H1 (cell line): ENCODE measurements at regions not wholly inside any gene's neighbourhood (a gene's known extent, or its start where the extent isn't known, plus 50 kb on each side); places are given as distances from the start of the nearest gene placed in this dataset.

Experiments used
- ASH2L ChIP-seq: fragments of 200-600, 300-600 bp; sonication (generic); IDR thresholded peaks from one replicate; pipeline ENCODE4 v1.7.1; 2017; ENCODE audit warnings: low read length
- BRCA1 ChIP-seq: IDR thresholded peaks from 2 replicates; pipeline ENCODE4 v1.6.1; 2012; ENCODE audit warnings: low read depth, low read length, improper control_type of control experiment
- CBX5 ChIP-seq: fragments of 300-800, 300-1000 bp; sonication (generic); IDR thresholded peaks from 2 replicates; pipeline ENCODE4 v1.7.1; 2016; ENCODE audit warnings: antibody characterized with exemption, low read length, low read depth
- CEBPB ChIP-seq: IDR thresholded peaks from 2 replicates; pipeline ENCODE4 v1.6.1; 2012; ENCODE audit warnings: low read depth, low read length
- CHD1 ChIP-seq: IDR thresholded peaks from 2 replicates; pipeline ENCODE4 v1.6.1; 2012; ENCODE audit warnings: low read depth, low read length, improper control_type of control experiment
- CTBP2 ChIP-seq: IDR thresholded peaks from 2 replicates; pipeline ENCODE4 v1.7.0; 2011; ENCODE audit warnings: borderline replicate concordance, mild to moderate bottlenecking, moderate library complexity, mixed read lengths, low read length; ENCODE audit not compliant: insufficient read depth, insufficient read length
- HDAC6 ChIP-seq: IDR thresholded peaks from one replicate; pipeline ENCODE4 v1.7.1; 2012; ENCODE audit warnings: low read depth, mild to moderate bottlenecking, inconsistent platforms, low read length, moderate library complexity
- JUND ChIP-seq: IDR thresholded peaks from 2 replicates; pipeline ENCODE4 v1.6.1; 2011; ENCODE audit warnings: mild to moderate bottlenecking, improper control_type of control experiment, low read length
- KDM5A ChIP-seq: fragments of 200-600 bp; IDR thresholded peaks from 2 replicates; pipeline ENCODE4 v1.7.1; 2012; ENCODE audit warnings: mild to moderate bottlenecking, low read length, inconsistent platforms, mixed read lengths
- PHF8 ChIP-seq: fragments of 200-600 bp; sonication (generic); conservative IDR thresholded peaks from 2 replicates; pipeline ENCODE4 v1.7.1; 2012; ENCODE audit warnings: low read depth, mild to moderate bottlenecking, inconsistent platforms, low read length, moderate library complexity
- RBBP5 ChIP-seq: IDR thresholded peaks from 2 replicates; pipeline ENCODE4 v1.7.1; 2012; ENCODE audit warnings: low read depth, mild to moderate bottlenecking, inconsistent platforms, low read length, moderate library complexity, borderline replicate concordance
- SP2 ChIP-seq: IDR thresholded peaks from 2 replicates; pipeline ENCODE4 v1.6.1; 2012; ENCODE audit warnings: mild to moderate bottlenecking, low read length, inconsistent platforms
- ZNF274 ChIP-seq: IDR thresholded peaks from 2 replicates; pipeline ENCODE4 v1.7.0; 2012; ENCODE audit warnings: low read length, borderline replicate concordance; ENCODE audit errors: extremely low read depth
- TF ChIP-seq, protein P1 (sequence below): fragments of 300-600 bp; sonication (generic); IDR thresholded peaks from 2 replicates; pipeline ENCODE4 v1.7.1; 2012; ENCODE audit warnings: low read length, moderate library complexity, mild to moderate bottlenecking, inconsistent platforms; ENCODE audit not compliant: insufficient replicate concordance

DNA sequence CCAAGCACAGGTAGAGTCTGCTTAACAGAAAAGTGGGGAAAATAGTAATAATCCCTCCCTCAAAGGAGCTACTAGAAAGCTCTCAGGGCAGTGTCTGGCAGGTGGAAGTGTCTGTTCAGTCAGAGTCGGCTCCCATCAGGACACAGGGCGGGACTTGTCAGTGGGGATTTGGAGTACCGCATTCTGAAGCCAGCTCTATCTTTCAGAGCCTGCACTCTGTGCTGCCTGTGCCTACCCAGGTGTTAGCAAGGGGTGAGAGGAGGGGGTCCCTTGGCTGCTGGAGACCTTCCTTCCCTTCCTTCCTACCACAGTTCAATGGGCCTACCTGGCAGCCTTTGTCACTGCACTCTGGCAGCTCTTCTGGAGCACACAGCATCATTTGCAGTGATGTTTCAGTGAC is 615.5 kb downstream of the AJAP1 start (continued):
- TF ChIP-seq, protein P1, sequence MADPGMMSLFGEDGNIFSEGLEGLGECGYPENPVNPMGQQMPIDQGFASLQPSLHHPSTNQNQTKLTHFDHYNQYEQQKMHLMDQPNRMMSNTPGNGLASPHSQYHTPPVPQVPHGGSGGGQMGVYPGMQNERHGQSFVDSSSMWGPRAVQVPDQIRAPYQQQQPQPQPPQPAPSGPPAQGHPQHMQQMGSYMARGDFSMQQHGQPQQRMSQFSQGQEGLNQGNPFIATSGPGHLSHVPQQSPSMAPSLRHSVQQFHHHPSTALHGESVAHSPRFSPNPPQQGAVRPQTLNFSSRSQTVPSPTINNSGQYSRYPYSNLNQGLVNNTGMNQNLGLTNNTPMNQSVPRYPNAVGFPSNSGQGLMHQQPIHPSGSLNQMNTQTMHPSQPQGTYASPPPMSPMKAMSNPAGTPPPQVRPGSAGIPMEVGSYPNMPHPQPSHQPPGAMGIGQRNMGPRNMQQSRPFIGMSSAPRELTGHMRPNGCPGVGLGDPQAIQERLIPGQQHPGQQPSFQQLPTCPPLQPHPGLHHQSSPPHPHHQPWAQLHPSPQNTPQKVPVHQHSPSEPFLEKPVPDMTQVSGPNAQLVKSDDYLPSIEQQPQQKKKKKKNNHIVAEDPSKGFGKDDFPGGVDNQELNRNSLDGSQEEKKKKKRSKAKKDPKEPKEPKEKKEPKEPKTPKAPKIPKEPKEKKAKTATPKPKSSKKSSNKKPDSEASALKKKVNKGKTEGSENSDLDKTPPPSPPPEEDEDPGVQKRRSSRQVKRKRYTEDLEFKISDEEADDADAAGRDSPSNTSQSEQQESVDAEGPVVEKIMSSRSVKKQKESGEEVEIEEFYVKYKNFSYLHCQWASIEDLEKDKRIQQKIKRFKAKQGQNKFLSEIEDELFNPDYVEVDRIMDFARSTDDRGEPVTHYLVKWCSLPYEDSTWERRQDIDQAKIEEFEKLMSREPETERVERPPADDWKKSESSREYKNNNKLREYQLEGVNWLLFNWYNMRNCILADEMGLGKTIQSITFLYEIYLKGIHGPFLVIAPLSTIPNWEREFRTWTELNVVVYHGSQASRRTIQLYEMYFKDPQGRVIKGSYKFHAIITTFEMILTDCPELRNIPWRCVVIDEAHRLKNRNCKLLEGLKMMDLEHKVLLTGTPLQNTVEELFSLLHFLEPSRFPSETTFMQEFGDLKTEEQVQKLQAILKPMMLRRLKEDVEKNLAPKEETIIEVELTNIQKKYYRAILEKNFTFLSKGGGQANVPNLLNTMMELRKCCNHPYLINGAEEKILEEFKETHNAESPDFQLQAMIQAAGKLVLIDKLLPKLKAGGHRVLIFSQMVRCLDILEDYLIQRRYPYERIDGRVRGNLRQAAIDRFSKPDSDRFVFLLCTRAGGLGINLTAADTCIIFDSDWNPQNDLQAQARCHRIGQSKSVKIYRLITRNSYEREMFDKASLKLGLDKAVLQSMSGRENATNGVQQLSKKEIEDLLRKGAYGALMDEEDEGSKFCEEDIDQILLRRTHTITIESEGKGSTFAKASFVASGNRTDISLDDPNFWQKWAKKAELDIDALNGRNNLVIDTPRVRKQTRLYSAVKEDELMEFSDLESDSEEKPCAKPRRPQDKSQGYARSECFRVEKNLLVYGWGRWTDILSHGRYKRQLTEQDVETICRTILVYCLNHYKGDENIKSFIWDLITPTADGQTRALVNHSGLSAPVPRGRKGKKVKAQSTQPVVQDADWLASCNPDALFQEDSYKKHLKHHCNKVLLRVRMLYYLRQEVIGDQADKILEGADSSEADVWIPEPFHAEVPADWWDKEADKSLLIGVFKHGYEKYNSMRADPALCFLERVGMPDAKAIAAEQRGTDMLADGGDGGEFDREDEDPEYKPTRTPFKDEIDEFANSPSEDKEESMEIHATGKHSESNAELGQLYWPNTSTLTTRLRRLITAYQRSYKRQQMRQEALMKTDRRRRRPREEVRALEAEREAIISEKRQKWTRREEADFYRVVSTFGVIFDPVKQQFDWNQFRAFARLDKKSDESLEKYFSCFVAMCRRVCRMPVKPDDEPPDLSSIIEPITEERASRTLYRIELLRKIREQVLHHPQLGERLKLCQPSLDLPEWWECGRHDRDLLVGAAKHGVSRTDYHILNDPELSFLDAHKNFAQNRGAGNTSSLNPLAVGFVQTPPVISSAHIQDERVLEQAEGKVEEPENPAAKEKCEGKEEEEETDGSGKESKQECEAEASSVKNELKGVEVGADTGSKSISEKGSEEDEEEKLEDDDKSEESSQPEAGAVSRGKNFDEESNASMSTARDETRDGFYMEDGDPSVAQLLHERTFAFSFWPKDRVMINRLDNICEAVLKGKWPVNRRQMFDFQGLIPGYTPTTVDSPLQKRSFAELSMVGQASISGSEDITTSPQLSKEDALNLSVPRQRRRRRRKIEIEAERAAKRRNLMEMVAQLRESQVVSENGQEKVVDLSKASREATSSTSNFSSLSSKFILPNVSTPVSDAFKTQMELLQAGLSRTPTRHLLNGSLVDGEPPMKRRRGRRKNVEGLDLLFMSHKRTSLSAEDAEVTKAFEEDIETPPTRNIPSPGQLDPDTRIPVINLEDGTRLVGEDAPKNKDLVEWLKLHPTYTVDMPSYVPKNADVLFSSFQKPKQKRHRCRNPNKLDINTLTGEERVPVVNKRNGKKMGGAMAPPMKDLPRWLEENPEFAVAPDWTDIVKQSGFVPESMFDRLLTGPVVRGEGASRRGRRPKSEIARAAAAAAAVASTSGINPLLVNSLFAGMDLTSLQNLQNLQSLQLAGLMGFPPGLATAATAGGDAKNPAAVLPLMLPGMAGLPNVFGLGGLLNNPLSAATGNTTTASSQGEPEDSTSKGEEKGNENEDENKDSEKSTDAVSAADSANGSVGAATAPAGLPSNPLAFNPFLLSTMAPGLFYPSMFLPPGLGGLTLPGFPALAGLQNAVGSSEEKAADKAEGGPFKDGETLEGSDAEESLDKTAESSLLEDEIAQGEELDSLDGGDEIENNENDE = no peak
- TF ChIP-seq SP2 (no peak), ASH2L (no peak), JUND (no peak), RBBP5 (no peak), HDAC6 (no peak), CEBPB (no peak), ZNF274 (no peak), CHD1 (no peak), CBX5 (no peak), PHF8 (no peak), BRCA1 (no peak), KDM5A (no peak), CTBP2 (no peak)
